GM21717 (cell line): ENCODE measurements at regions not wholly inside any gene's neighbourhood (a gene's known extent, or its start where the extent isn't known, plus 50 kb on each side); places are given as distances from the start of the nearest gene placed in this dataset.

ENCODE experiments used
- ATAC-seq: cut with Tn5 transposase; IDR thresholded peaks from one replicate; pipeline ENCODE4 v1.9.1; 2021; ENCODE audit warnings: mild to moderate bottlenecking, moderate library complexity; ENCODE audit not compliant: unreplicated experiment

DNA sequence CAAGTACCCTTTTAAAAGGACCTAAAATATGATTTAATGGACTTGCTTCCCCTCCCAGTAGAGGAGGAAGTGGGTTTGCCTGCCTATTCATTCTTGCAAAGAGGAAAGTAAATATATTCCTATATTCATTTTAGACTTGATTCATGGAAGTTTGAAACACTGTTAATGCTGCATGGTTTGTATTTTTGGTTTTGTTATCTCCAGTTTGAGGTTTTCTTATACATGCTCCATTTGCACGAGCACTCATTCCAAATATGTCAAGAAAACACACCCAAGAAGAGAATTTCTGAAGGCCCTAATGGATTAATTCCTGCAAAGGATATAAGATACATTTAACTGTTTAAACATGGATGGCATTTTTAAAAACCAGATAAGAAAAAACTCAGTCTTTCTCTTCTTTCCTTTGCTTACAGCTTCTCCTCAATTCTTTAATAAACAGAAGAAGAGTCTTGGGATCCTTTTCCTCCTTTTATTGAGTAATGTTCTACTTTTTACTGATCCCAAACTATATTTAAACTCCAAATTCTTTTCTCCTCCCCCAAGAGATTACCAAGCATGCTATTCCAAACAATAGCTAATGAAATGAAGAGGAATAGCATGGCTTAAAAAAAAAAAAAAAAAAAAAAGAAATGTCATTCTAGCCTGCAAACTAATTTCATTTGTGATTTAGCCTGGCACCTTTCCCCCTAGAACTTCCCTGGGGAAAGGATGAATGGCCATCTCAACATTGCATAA, 54.6 kb upstream of the LDB2 start:
- ATAC-seq = no peak

DNA sequence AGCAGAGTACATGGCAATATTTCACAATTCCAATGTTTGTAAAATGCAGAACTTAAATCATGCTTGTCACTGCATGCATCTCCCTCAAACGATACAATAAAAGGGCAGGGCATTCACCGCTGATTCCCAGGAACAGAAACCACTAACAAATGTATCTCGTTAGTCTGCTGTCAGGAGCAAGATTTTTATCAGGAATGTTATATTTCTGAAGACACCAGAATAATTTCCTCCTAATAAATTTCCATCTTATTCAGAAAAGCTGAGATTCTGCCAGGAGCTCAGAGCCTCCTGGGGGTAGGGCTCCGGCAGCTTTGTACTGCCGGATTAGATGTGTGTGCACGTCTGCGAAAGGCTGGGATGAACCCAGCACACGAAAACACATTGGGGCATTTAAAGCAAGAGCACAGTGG, 54.0 kb upstream of the LDB2 start:
- ATAC-seq = no peak
